ENCODE measurements at regions not wholly inside any gene's neighbourhood (a gene's known extent, or its start where the extent isn't known, plus 50 kb on each side); places are given as distances from the start of the nearest gene placed in this dataset.
A peak's percentile ranks its signal among the peaks of the same experiment; 100 is the strongest.
"Not testable (repeated sequence)": the region's sequence is repeated elsewhere in the genome, so short reads cannot be mapped to it uniquely, and the experiment has no call there.

- no peak overlapping the region for H3K27ac ChIP-seq
- no peaks in the 10 kb centered on the region for H3K27me3 ChIP-seq
- DNase-seq = no peak
- intact Hi-C loops (cut with DNase I; ENCODE audit: low total_unique reads) = no loop called here
- H3K36me3 ChIP-seq = no peaks in the 10 kb centered on the region
- no peaks in the 10 kb centered on the region for H3K9me3 ChIP-seq
- H3K4me1 ChIP-seq = peaks cover 0 to 8% (median 0%) of the 10 kb centered on the region in 4 donors
- H3K4me3 ChIP-seq = no peak overlapping the region
- TF ChIP-seq CTCF (IDR thresholded peaks at IDR 0.05) = no peak
These were observed 78.4 kb upstream of the MRPS22 start for GRCh38 chr3:139265131-139266016.

DNA sequence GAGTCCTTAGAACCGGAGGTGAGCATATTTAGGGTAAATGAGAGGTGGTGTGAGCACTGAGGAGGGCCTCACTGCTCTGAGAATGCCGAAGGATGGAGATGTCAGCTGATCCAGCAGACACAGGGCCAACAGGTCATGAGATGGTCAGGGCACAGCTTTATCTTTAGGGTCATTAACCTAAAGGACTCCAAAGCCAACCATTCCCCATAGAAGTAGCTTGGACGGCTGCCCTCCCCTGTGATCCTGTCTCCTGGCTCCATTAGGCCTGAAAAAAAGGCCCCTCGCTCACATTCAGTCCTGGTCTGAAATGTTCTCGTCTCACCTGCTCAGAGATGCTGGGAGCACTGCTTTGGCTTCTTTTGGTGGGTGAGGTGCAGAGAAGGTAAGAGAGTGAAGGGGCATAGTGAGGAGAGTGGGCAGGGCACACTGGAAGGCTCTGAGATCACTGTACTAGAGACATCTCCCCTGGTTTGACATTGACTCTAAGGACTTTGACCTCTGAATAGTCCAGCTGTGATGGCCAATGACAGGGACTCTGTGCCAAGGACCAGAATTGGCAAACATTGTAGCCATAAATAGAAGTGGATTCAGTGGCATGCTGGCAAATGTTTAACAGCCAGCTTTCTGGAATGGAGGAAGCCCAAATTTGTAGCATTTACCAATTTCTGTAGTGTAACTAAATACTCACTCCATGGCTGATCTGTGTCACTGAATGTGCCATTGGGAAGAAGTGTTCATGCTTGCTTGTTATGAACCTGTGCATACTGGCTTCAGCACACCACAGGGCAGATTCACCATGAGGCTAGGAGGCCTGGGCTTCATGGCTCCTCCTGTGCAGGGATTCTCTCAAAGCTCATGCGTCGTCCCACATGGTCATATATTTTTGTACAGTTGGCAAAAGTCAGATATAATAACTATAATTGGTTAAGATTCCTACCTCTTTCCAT is 76.2 kb upstream of the MRPS22 start:
- DNase-seq = no peak
- Histone ChIP-seq H3K4me1 (peaks cover 0 to 8% (median 0%) of the 10 kb centered on the region in 4 donors), H3K27me3 (no peaks in the 10 kb centered on the region), H3K27ac (no peak overlapping the region), H3K4me3 (no peak overlapping the region), H3K36me3 (no peaks in the 10 kb centered on the region), H3K9me3 (no peaks in the 10 kb centered on the region)
- no peak for TF ChIP-seq CTCF (IDR thresholded peaks at IDR 0.05)
- intact Hi-C loops (cut with DNase I; ENCODE audit: low total_unique reads) = no loop called here

GRCh38 chr3:139269984-139270383 is 73.8 kb upstream of the MRPS22 start:
- intact Hi-C loops (cut with DNase I; ENCODE audit: low total_unique reads) = no loop called here
- Histone ChIP-seq H3K36me3 (no peaks in the 10 kb centered on the region), H3K27me3 (no peaks in the 10 kb centered on the region), H3K4me3 (no peak overlapping the region), H3K9me3 (no peaks in the 10 kb centered on the region), H3K27ac (no peak overlapping the region), H3K4me1 (peaks cover 0 to 8% (median 0%) of the 10 kb centered on the region in 4 donors)
- TF ChIP-seq CTCF (IDR thresholded peaks at IDR 0.05) = no peak
- peak in 1 of 2 donors; percentile 34 for DNase-seq

- H3K27me3 ChIP-seq; H3K4me1 ChIP-seq; intact Hi-C loops (cut with DNase I; ENCODE audit: low total_unique reads); H3K9me3 ChIP-seq; H3K27ac ChIP-seq; H3K36me3 ChIP-seq; H3K4me3 ChIP-seq: not testable (repeated sequence)
- DNase-seq = peak in 1 of 2 donors; percentile 4
These were observed 73.2 kb upstream of the MRPS22 start for GRCh38 chr3:139270652-139271051.

GRCh38 chr3:139280027-139280671 is 63.7 kb upstream of the MRPS22 start:
- no peak for TF ChIP-seq CTCF (IDR thresholded peaks at IDR 0.05)
- intact Hi-C loops (cut with DNase I; ENCODE audit: low total_unique reads) = no loop called here

More at GRCh38 chr3:139280027-139280671, 63.7 kb upstream of the MRPS22 start:
- no peak for DNase-seq
- Histone ChIP-seq H3K4me3 (no peak overlapping the region), H3K9me3 (peaks cover 0 to 5% (median 0%) of the 10 kb centered on the region in 3 donors), H3K27ac (no peak overlapping the region), H3K36me3 (no peaks in the 10 kb centered on the region), H3K4me1 (no peaks in the 10 kb centered on the region), H3K27me3 (no peaks in the 10 kb centered on the region)

All from tibial artery (tissue), 4 donors.